DND-41 (cell line): ENCODE measurements at regions not wholly inside any gene's neighbourhood (a gene's known extent, or its start where the extent isn't known, plus 50 kb on each side); places are given as distances from the start of the nearest gene placed in this dataset.

Experiments
- CTCF ChIP-seq: IDR thresholded peaks from 2 replicates; pipeline ENCODE4 v1.5.1; 2012; ENCODE audit warnings: borderline replicate concordance, low read length, moderate library complexity, mild to moderate bottlenecking; ENCODE audit not compliant: poor library complexity, severe bottlenecking; ENCODE audit errors: extremely low read depth
- EZH2 ChIP-seq: IDR thresholded peaks from 3 replicates; pipeline ENCODE4 v1.6.1; 2012; ENCODE audit warnings: borderline replicate concordance, low read depth, mild to moderate bottlenecking, moderate library complexity, low read length, inconsistent platforms; ENCODE audit not compliant: severe bottlenecking

GRCh38 chr12:4203772-4204376, 69.7 kb upstream of the CCND2 start:
- no peak for TF ChIP-seq CTCF
- no peak for TF ChIP-seq EZH2
